Neutrophil (primary cell): ENCODE measurements at regions not wholly inside any gene's neighbourhood (a gene's known extent, or its start where the extent isn't known, plus 50 kb on each side); places are given as distances from the start of the nearest gene placed in this dataset.

Experiments used
- H3K27ac ChIP-seq: fragments of 200-600 bp; sonication (generic); 2 replicates; pipeline ENCODE4 v1.5.1; 2016; ENCODE audit warnings: mild to moderate bottlenecking, moderate library complexity
- H3K27me3 ChIP-seq: fragments of 200-600 bp; sonication (generic); 2 replicates; pipeline ENCODE4 v1.6.0; 2016; ENCODE audit warnings: mild to moderate bottlenecking
- H3K36me3 ChIP-seq: fragments of 200-600 bp; sonication (generic); 2 replicates; pipeline ENCODE4 v1.5.1; 2017
- H3K4me1 ChIP-seq, 2 experiments: fragments of 200-600 bp in 1 of 2; sonication (generic) in 1 of 2; 1 replicate in 1 of 2; 2 replicates in 1 of 2; pipeline versions ENCODE4 v1.5.1 to v1.6.1; 2013 to 2016; ENCODE audit warnings: low read depth in 1 of 2, low read length in 1 of 2, mild to moderate bottlenecking in 1 of 2, moderate library complexity in 1 of 2; ENCODE audit not compliant: control insufficient read depth in 1 of 2, insufficient read depth in 1 of 2
- H3K4me3 ChIP-seq, 2 experiments: fragments of 200-600 bp in 1 of 2; sonication (generic) in 1 of 2; 1 replicate in 1 of 2; 2 replicates in 1 of 2; pipeline ENCODE4 v1.5.1; 2013 to 2016; ENCODE audit warnings: low read depth in 1 of 2, low read length in 1 of 2, mild to moderate bottlenecking in 1 of 2, moderate library complexity in 1 of 2
- H3K9me3 ChIP-seq: fragments of 200-600 bp; sonication (generic); 2 replicates; pipeline ENCODE4 v1.5.1; 2016
- CTCF ChIP-seq: fragments of 200-600 bp; sonication (generic); IDR thresholded peaks from 2 replicates; pipeline ENCODE4 v1.5.1; 2016; ENCODE audit warnings: antibody characterized with exemption

- no peaks in the 10 kb centered on the region for H3K36me3 ChIP-seq
- H3K27ac ChIP-seq: no peak overlapping the region
- H3K4me3 ChIP-seq: no peak overlapping the region
- no peaks in the 10 kb centered on the region for H3K9me3 ChIP-seq
- H3K4me1 ChIP-seq: no peaks in the 10 kb centered on the region
- TF ChIP-seq CTCF: no peak
- H3K27me3 ChIP-seq: peaks cover 11% of the 10 kb centered on the region
These were observed 205.6 kb downstream of the KIF26A start for GRCh38 chr14:104343690-104344640.

- Histone ChIP-seq H3K9me3 (no peaks in the 10 kb centered on the region), H3K36me3 (no peaks in the 10 kb centered on the region), H3K27me3 (peaks cover 11% of the 10 kb centered on the region), H3K4me1 (no peaks in the 10 kb centered on the region), H3K27ac (no peak overlapping the region), H3K4me3 (no peak overlapping the region)
- no peak for TF ChIP-seq CTCF
These were observed 206.6 kb downstream of the KIF26A start for GRCh38 chr14:104344818-104345620.

GRCh38 chr14:104345621-104346462, 207.5 kb downstream of the KIF26A start:
- H3K4me3 ChIP-seq: no peak overlapping the region
- peaks cover 11% of the 10 kb centered on the region for H3K27me3 ChIP-seq
- no peaks in the 10 kb centered on the region for H3K9me3 ChIP-seq
- H3K4me1 ChIP-seq: no peaks in the 10 kb centered on the region
- H3K36me3 ChIP-seq: no peaks in the 10 kb centered on the region
- no peak for TF ChIP-seq CTCF
- no peak overlapping the region for H3K27ac ChIP-seq

GRCh38 chr14:104346608-104347007, 208.2 kb downstream of the KIF26A start:
- no peak for TF ChIP-seq CTCF
- no peaks in the 10 kb centered on the region for H3K4me1 ChIP-seq

GRCh38 chr14:104348741-104349140, 210.4 kb downstream of the KIF26A start:
- no peaks in the 10 kb centered on the region for H3K27me3 ChIP-seq
- no peak for TF ChIP-seq CTCF

More at GRCh38 chr14:104346608-104347007, 208.2 kb downstream of the KIF26A start:
- H3K27me3 ChIP-seq: peaks cover 7% of the 10 kb centered on the region
- H3K4me3 ChIP-seq: no peak overlapping the region
- H3K36me3 ChIP-seq: no peaks in the 10 kb centered on the region
- no peak overlapping the region for H3K27ac ChIP-seq
- no peaks in the 10 kb centered on the region for H3K9me3 ChIP-seq

More at GRCh38 chr14:104348741-104349140, 210.4 kb downstream of the KIF26A start:
- Histone ChIP-seq H3K4me3 (no peak overlapping the region), H3K9me3 (no peaks in the 10 kb centered on the region), H3K36me3 (no peaks in the 10 kb centered on the region), H3K27ac (no peak overlapping the region), H3K4me1 (no peaks in the 10 kb centered on the region)
